ENCODE measurements at regions not wholly inside any gene's neighbourhood (a gene's known extent, or its start where the extent isn't known, plus 50 kb on each side); places are given as distances from the start of the nearest gene placed in this dataset.

- no peak for ATAC-seq
- TF ChIP-seq OSR1 (CRISPR knock-in tag; IDR thresholded peaks at IDR 0.05) (no peak), TCF4 (CRISPR knock-in tag; IDR thresholded peaks at IDR 0.05; ENCODE audit: borderline replicate concordance) (no peak), PATZ1 (CRISPR knock-in tag; IDR thresholded peaks at IDR 0.05; ENCODE audit: borderline replicate concordance) (no peak), ESRRG (CRISPR knock-in tag; IDR thresholded peaks at IDR 0.05) (no peak), ZNF8 (CRISPR knock-in tag; IDR thresholded peaks at IDR 0.05) (no peak), CSDC2 (CRISPR knock-in tag; IDR thresholded peaks at IDR 0.05) (no peak), ISL1 (CRISPR knock-in tag; IDR thresholded peaks at IDR 0.05) (no peak), TSHZ2 (CRISPR knock-in tag; IDR thresholded peaks at IDR 0.05) (no peak), ARNTL (CRISPR knock-in tag; IDR thresholded peaks at IDR 0.05; ENCODE audit: borderline replicate concordance, low read depth) (no peak), ZNF70 (CRISPR knock-in tag; IDR thresholded peaks at IDR 0.05) (no peak), TOX (CRISPR knock-in tag; IDR thresholded peaks at IDR 0.05; ENCODE audit: borderline replicate concordance) (no peak), CREB5 (CRISPR knock-in tag; IDR thresholded peaks at IDR 0.05; ENCODE audit: low read depth) (no peak), ZFP3 (CRISPR knock-in tag; IDR thresholded peaks at IDR 0.05) (no peak), SNAI2 (CRISPR knock-in tag; IDR thresholded peaks at IDR 0.05) (no peak), ZNF565 (CRISPR knock-in tag; conservative IDR thresholded peaks at IDR 0.05; ENCODE audit: low read depth) (no peak)
These were observed 219.4 kb downstream of the BUB3 start for GRCh38 chr10:123373591-123373990.

GRCh38 chr10:123375097-123375496 lies 220.9 kb downstream of the BUB3 start:
- no peak for ATAC-seq
- TF ChIP-seq OSR1 (CRISPR knock-in tag; IDR thresholded peaks at IDR 0.05) (no peak), ZFP3 (CRISPR knock-in tag; IDR thresholded peaks at IDR 0.05) (no peak), GLIS3 (CRISPR knock-in tag; IDR thresholded peaks at IDR 0.05) (no peak), ISL1 (CRISPR knock-in tag; IDR thresholded peaks at IDR 0.05) (no peak)
- TF ChIP-seq, protein P1, sequence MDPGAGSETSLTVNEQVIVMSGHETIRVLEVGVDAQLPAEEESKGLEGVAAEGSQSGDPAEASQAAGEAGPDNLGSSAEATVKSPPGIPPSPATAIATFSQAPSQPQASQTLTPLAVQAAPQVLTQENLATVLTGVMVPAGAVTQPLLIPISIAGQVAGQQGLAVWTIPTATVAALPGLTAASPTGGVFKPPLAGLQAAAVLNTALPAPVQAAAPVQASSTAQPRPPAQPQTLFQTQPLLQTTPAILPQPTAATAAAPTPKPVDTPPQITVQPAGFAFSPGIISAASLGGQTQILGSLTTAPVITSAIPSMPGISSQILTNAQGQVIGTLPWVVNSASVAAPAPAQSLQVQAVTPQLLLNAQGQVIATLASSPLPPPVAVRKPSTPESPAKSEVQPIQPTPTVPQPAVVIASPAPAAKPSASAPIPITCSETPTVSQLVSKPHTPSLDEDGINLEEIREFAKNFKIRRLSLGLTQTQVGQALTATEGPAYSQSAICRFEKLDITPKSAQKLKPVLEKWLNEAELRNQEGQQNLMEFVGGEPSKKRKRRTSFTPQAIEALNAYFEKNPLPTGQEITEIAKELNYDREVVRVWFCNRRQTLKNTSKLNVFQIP (CRISPR knock-in tag; IDR thresholded peaks at IDR 0.05; ENCODE audit: borderline replicate concordance, low read depth), result no peak

- TF ChIP-seq CSRNP3 (CRISPR knock-in tag; IDR thresholded peaks at IDR 0.05) (no peak), ZNF70 (CRISPR knock-in tag; IDR thresholded peaks at IDR 0.05) (no peak), BACH2 (CRISPR knock-in tag; IDR thresholded peaks at IDR 0.05; ENCODE audit: borderline replicate concordance) (no peak), RARB (CRISPR knock-in tag; IDR thresholded peaks at IDR 0.05) (no peak), SNAI2 (CRISPR knock-in tag; IDR thresholded peaks at IDR 0.05) (no peak), ARNTL (CRISPR knock-in tag; IDR thresholded peaks at IDR 0.05; ENCODE audit: borderline replicate concordance, low read depth) (no peak), ISL1 (CRISPR knock-in tag; IDR thresholded peaks at IDR 0.05) (no peak), ZNF565 (CRISPR knock-in tag; conservative IDR thresholded peaks at IDR 0.05; ENCODE audit: low read depth) (no peak), PATZ1 (CRISPR knock-in tag; IDR thresholded peaks at IDR 0.05; ENCODE audit: borderline replicate concordance) (no peak), ZNF8 (CRISPR knock-in tag; IDR thresholded peaks at IDR 0.05) (no peak)
- TF ChIP-seq, protein P1 (CRISPR knock-in tag; IDR thresholded peaks at IDR 0.05; ENCODE audit: borderline replicate concordance, low read depth), result no peak
- ATAC-seq, result no peak
These were observed 221.5 kb downstream of the BUB3 start for GRCh38 chr10:123375738-123376137.

Data from SK-N-SH treated with all-trans-retinoic acid at 6 μM for 48 hours (cell line).